Non-pigmented ciliary epithelial cell (primary cell): ENCODE measurements at regions not wholly inside any gene's neighbourhood (a gene's known extent, or its start where the extent isn't known, plus 50 kb on each side); places are given as distances from the start of the nearest gene placed in this dataset.
"Not testable (repeated sequence)": the region's sequence is repeated elsewhere in the genome, so short reads cannot be mapped to it uniquely, and the experiment has no call there.

ENCODE experiments used
- DNase-seq: peaks from one replicate; pipeline ENCODE4 v3.0.0-alpha.2; 2010; ENCODE audit warnings: low read depth

- no peak for DNase-seq
Measured at GRCh38 chr5:100017520-100018262, 517.5 kb upstream of the FAM174A start.

DNA sequence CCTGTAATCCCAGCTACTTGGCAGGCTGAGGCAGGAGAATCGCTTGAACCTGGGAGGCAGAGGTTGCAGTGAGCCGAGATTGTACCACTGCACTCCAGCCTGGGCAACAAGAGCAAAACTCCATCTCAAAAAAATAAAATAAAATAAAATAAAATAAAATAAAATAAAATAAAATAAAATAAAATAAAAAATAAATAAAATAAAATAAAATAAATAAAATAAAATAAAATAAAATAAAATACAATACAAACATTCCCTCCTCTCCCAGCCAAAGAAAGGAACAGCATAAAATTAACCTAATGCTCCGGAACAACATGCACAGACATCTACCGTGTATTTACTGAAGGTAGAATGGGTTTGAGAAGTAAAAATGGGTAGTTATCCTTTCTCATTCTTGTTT, 521.9 kb upstream of the FAM174A start:
- not testable (repeated sequence) for DNase-seq

DNA sequence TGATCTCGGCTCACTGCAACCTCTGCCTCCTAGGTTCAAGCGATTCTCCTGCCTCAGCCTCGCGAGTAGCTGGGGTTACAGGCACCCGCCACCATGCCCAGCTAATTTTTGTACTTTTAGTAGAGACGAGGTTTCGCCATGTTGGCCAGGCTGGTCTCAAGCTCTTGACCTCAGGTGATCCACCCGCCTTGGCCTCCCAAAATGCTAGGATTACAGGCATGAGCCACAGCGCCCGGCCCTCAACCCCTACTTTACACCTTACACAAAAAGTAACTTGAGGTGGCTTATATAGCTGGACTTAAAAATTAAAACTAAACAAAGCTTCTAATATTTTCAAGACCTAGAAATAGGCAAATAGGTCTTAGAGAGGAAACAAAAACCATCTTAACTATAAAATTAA, 524.0 kb upstream of the FAM174A start:
- not testable (repeated sequence) for DNase-seq

GRCh38 chr5:100004969-100005368, 530.2 kb upstream of the FAM174A start:
- no peak for DNase-seq

- no peak for DNase-seq
Measured at GRCh38 chr5:99998319-99998718, 536.9 kb upstream of the FAM174A start.

GRCh38 chr5:99995407-99995806, 539.8 kb upstream of the FAM174A start:
- DNase-seq = no peak

- no peak for DNase-seq
Measured at GRCh38 chr5:99973779-99974178, 561.4 kb upstream of the FAM174A start.

- no peak for DNase-seq
Measured at GRCh38 chr5:99955962-99956361, 579.2 kb upstream of the FAM174A start.

- no peak for DNase-seq
Measured at GRCh38 chr5:99955006-99955405, 580.2 kb upstream of the FAM174A start.

GRCh38 chr5:99949969-99950524, 585.1 kb upstream of the FAM174A start:
- no peak for DNase-seq

GRCh38 chr5:99949361-99949760, 585.8 kb upstream of the FAM174A start:
- DNase-seq = no peak

DNA sequence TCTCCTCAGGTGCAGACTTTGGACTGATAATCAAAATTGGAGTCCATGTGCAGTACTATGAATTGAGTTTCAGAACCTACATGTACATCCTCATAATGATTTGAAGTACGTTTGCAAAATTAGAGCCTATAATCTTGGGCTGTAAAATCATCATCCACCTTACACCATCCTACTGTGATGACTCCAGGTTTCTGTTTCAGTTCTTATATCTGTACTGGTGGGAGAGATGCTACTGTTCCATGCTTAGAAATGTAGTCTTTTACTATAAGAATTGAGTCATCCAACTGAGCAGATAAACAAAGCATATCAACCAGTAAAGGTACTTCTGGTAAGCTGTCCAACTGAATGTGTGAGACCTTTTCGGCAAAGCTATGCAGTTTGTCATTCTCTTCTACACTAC, 586.3 kb upstream of the FAM174A start:
- DNase-seq = no peak

- no peak for DNase-seq
Measured at GRCh38 chr5:99945478-99946442, 589.4 kb upstream of the FAM174A start.

DNA sequence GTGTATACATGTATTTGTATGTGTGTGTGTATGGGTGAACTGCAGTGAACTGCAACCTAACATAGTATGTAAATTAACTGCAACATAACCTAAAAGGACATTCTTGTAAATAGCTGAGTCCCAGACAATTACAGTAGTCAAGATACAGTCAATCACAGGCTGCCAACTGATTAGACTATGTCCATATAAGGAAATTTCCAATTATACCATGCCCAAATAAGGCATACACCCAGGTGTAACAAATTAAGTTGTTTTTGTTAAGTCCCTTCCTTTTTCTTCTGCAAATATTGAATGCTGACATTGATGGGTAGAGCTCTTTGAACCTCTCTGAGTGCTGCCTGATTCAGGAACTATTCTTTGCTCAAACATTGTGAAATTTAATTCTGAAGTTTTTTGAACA, 594.6 kb upstream of the FAM174A start:
- no peak for DNase-seq

DNA sequence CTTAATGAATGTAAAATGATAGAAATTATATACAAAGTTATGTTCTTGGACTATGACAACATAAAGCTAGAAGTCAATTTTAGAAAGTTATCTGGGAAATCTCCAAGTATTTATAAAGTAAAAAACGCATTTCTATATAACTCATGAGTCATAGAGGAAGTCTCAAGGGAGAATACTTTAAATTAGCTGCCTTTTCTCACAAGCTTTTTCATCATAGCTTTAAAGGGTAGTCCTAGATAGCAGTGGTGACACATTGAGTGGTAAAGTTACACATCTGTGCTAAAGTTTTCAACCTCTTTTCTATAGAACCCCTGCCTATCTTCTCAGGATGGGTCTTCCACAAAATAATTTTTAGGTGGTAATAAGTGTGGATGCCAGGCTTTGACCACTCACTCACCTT, 598.3 kb upstream of the FAM174A start:
- DNase-seq = no peak

DNA sequence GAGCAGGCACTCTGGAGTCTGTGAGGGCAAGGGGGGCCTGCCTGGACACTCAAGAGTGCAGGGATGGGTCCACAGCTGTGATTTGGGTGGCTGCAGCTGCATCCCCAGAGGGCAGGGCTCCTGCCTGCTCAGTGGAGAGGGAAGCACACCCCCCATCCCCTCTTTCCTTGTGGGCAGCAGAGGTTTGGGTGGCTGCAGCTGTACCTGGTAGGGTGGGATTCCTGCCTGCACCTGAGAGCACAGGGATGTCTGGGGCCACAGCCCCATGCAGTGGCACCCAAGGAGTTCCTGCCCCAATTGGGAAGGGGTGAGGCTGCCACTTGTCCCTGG, 605.4 kb upstream of the FAM174A start:
- DNase-seq = no peak

- DNase-seq = no peak
Measured at GRCh38 chr5:99929067-99929805, 605.9 kb upstream of the FAM174A start.

DNA sequence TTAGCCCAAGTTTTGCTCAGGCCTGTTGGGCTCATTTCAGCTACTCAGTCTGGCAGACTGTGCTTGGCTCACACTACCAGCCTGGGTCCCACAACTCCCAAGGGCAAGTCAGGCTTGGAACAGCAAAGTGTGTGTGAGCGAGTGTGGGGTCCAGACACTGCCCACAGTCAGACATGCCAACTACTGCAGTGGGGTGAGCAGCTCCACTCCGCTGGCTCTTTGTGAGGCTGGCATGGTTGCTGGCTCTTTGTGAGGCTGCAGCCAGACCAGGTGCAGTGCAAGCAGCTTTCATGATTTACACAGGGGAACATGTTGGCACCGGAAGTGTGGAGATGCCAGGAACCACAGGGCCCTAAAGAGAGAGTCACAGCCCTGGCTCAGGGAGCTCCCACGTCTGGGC, 606.7 kb upstream of the FAM174A start:
- no peak for DNase-seq

GRCh38 chr5:99926463-99926862, 608.7 kb upstream of the FAM174A start:
- no peak for DNase-seq

DNA sequence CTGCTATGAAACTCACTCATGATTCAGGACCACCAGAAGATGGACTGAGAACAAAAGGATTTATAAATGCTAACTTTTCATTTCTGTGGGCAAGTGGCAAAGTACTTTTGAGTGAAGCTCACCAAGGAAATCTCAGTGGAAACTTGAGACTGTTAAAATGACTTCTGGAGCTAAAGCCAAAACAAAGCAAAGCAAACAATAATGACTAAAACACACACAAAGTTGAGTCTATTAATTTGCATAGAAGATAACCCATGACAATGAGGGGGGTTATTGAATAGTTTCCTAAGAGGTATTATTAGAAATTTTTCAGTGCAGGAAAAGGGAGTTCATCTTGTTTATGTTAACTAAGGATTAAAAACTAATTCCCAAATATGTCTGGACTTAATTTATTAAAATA, 612.8 kb upstream of the FAM174A start:
- DNase-seq = no peak

DNA sequence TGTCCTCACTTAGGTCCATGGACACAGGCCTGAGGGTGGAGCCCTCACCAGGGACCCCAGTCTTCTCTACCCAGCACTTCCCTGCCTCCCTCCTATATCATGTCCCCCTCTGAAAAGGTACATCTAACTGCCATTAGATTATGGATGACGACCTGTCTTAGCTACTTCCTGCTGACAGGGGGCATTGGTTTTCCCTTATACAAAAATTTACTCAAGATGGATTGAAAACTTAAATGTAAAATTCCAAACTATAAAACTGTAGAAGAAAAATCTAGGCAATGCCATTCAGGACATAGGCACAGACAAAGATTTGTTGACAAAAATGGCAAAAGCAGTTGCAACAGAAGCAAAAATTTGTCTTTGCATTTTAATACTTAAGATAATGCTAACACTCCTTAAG, 623.2 kb upstream of the FAM174A start:
- no peak for DNase-seq

DNA sequence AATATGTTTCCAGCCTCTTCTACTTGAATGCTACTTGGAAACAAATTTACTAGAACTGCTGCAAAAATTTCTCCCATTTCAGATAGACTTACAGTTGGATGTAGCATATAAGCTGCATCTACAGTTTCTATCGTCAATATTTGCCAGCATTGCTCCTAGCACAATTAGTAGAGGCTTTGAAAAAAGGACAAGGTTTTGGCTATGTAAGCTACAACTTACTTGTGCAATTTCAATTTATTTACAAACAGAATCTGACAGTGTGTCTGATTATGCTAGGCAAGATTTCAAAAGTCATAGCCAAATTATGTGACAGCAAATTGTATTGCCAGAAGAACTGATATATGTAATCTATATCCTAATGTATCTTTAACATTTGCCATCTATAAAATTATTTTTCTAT, 628.4 kb upstream of the FAM174A start:
- DNase-seq = no peak
